WTC11 (cell line): ENCODE measurements at regions not wholly inside any gene's neighbourhood (a gene's known extent, or its start where the extent isn't known, plus 50 kb on each side); places are given as distances from the start of the nearest gene placed in this dataset.

Experiments used
- ATAC-seq: fragments of 200-7000 bp; cut with Tn5 transposase; 2 replicates; pipeline ENCODE4 v1.10.0; 2021; ENCODE audit warnings: mild to moderate bottlenecking, moderate library complexity
- CTCF ChIA-PET: fragments of 300-600 bp; sonication (Branson Sonifier 250); formaldehyde crosslinking; loops from one replicate; lab custom pipeline; 2021; ENCODE audit warnings: antibody characterized with exemption; lab: Charles Lee
- POLR2A ChIA-PET: fragments of 350-600 bp; sonication (Branson Sonifier 250); formaldehyde crosslinking; loops from one replicate; lab custom pipeline; 2021; ENCODE audit warnings: antibody characterized with exemption; lab: Charles Lee
- DNase-seq: peaks from one replicate; pipeline ENCODE4 v3.0.0; 2021; ENCODE audit warnings: low spot score
- H3K27ac Mint-ChIP-seq: 2 replicates; pipeline ENCODE4 v1.8.0; 2021; ENCODE audit warnings: mixed read lengths
- H3K27me3 Mint-ChIP-seq: 2 replicates; pipeline ENCODE4 v1.8.0; 2021; ENCODE audit warnings: low read depth, mild to moderate bottlenecking, moderate library complexity, mixed read lengths
- H3K36me3 Mint-ChIP-seq: 2 replicates; pipeline ENCODE4 v1.8.0; 2021; ENCODE audit warnings: mixed read lengths
- H3K4me1 Mint-ChIP-seq: 2 replicates; pipeline ENCODE4 v1.8.0; 2022; ENCODE audit warnings: mixed read lengths
- H3K4me3 Mint-ChIP-seq: 2 replicates; pipeline ENCODE4 v1.8.0; 2021; ENCODE audit warnings: mild to moderate bottlenecking, moderate library complexity, mixed read lengths
- H3K9me3 Mint-ChIP-seq: 2 replicates; pipeline ENCODE4 v1.8.0; 2021; ENCODE audit warnings: mixed read lengths
- AFF4 ChIP-seq: sonication (generic); formaldehyde crosslinking; IDR thresholded peaks from 2 replicates; pipeline ENCODE4 v1.8.1; 2023; ENCODE audit warnings: mild to moderate bottlenecking, missing genetic modification reagents, borderline replicate concordance
- ARID4B ChIP-seq: sonication (generic); formaldehyde crosslinking; IDR thresholded peaks from 2 replicates; pipeline ENCODE4 v1.8.0; 2023; ENCODE audit warnings: missing genetic modification reagents, mild to moderate bottlenecking, borderline replicate concordance
- CDX4 ChIP-seq: fragments of 250-450 bp; sonication (Bioruptor Pico); IDR thresholded peaks from 2 replicates; pipeline ENCODE4 v1.9.0; 2021; ENCODE audit warnings: moderate library complexity, mild to moderate bottlenecking, inconsistent platforms, borderline replicate concordance
- EMX1 ChIP-seq: fragments of 250-450 bp; sonication (Bioruptor Pico); IDR thresholded peaks from 2 replicates; pipeline ENCODE4 v1.8.0; 2021; ENCODE audit warnings: mild to moderate bottlenecking
- ERG ChIP-seq: fragments of 250-450 bp; sonication (Bioruptor Pico); IDR thresholded peaks from 2 replicates; pipeline ENCODE4 v1.8.0; 2021; ENCODE audit warnings: mild to moderate bottlenecking
- FOXJ3 ChIP-seq: sonication (generic); formaldehyde crosslinking; IDR thresholded peaks from 2 replicates; pipeline ENCODE4 v1.9.0; 2021; ENCODE audit warnings: missing genetic modification reagents, mild to moderate bottlenecking, borderline replicate concordance
- FOXP4 ChIP-seq: sonication (generic); formaldehyde crosslinking; IDR thresholded peaks from 2 replicates; pipeline ENCODE4 v1.8.0; 2022; ENCODE audit warnings: mild to moderate bottlenecking, missing genetic modification reagents
- GABPB1 ChIP-seq: sonication (generic); formaldehyde crosslinking; IDR thresholded peaks from 2 replicates; pipeline ENCODE4 v1.8.1; 2023; ENCODE audit warnings: mild to moderate bottlenecking, missing genetic modification reagents
- HMGA2 ChIP-seq: fragments of 250-450 bp; sonication (Bioruptor Pico); IDR thresholded peaks from 2 replicates; pipeline ENCODE4 v1.4.0; 2021; ENCODE audit warnings: mild to moderate bottlenecking, moderate library complexity
- IRF2 ChIP-seq: sonication (generic); formaldehyde crosslinking; IDR thresholded peaks from 2 replicates; pipeline ENCODE4 v1.8.0; 2022; ENCODE audit warnings: low read depth, missing genetic modification reagents, borderline replicate concordance
- JAZF1 ChIP-seq: fragments of 250-450 bp; sonication (Bioruptor Pico); IDR thresholded peaks from 2 replicates; pipeline ENCODE4 v1.9.0; 2021; ENCODE audit warnings: moderate library complexity, mild to moderate bottlenecking, inconsistent platforms
- MLX ChIP-seq: sonication (generic); formaldehyde crosslinking; IDR thresholded peaks from 2 replicates; pipeline ENCODE4 v1.8.1; 2023; ENCODE audit warnings: mild to moderate bottlenecking, missing genetic modification reagents, moderate library complexity
- MXD4 ChIP-seq: fragments of 250-450 bp; sonication (Bioruptor Pico); IDR thresholded peaks from 2 replicates; pipeline ENCODE4 v1.8.0; 2021; ENCODE audit warnings: mild to moderate bottlenecking, moderate library complexity, borderline replicate concordance
- MYBL2 ChIP-seq: sonication (generic); formaldehyde crosslinking; IDR thresholded peaks from 2 replicates; pipeline ENCODE4 v1.8.1; 2023; ENCODE audit warnings: mild to moderate bottlenecking, moderate library complexity, missing genetic modification reagents
- NFE2L1 ChIP-seq: sonication (generic); formaldehyde crosslinking; IDR thresholded peaks from 2 replicates; pipeline ENCODE4 v1.8.1; 2023; ENCODE audit warnings: missing genetic modification reagents
- NR2C2 ChIP-seq: sonication (generic); formaldehyde crosslinking; IDR thresholded peaks from 2 replicates; pipeline ENCODE4 v1.8.0; 2022; ENCODE audit warnings: mild to moderate bottlenecking, missing genetic modification reagents
- TP53 ChIP-seq: sonication (generic); formaldehyde crosslinking; IDR thresholded peaks from 2 replicates; pipeline ENCODE4 v1.8.1; 2023; ENCODE audit warnings: mild to moderate bottlenecking, missing genetic modification reagents
- ZBTB21 ChIP-seq: sonication (generic); formaldehyde crosslinking; IDR thresholded peaks from 2 replicates; pipeline ENCODE4 v1.8.1; 2023; ENCODE audit warnings: mild to moderate bottlenecking, missing genetic modification reagents, borderline replicate concordance
- ZNF121 ChIP-seq: sonication (generic); formaldehyde crosslinking; IDR thresholded peaks from 2 replicates; pipeline ENCODE4 v1.8.0; 2023; ENCODE audit warnings: missing genetic modification reagents
- ZNF512 ChIP-seq: sonication (generic); formaldehyde crosslinking; IDR thresholded peaks from 2 replicates; pipeline ENCODE4 v1.8.1; 2022; ENCODE audit warnings: missing genetic modification reagents, borderline replicate concordance

- H3K36me3 Mint-ChIP-seq: no peaks in the 10 kb centered on the region
- TF ChIP-seq JAZF1 (CRISPR knock-in tag) (no peak), FOXP4 (no peak), ZBTB21 (CRISPR knock-in tag) (no peak), ZNF121 (CRISPR knock-in tag) (no peak), TP53 (CRISPR knock-in tag) (no peak), GABPB1 (CRISPR knock-in tag) (no peak), ZNF512 (CRISPR knock-in tag) (no peak), CDX4 (CRISPR knock-in tag) (no peak), ARID4B (CRISPR knock-in tag) (no peak)
- H3K4me1 Mint-ChIP-seq: no peaks in the 10 kb centered on the region
- H3K27me3 Mint-ChIP-seq: no peaks in the 10 kb centered on the region
- H3K27ac Mint-ChIP-seq: no peak overlapping the region
- DNase-seq (no peak), ATAC-seq (no peak)
- ChIA-PET POLR2A (no interaction called here), CTCF (no interaction called here)
- no peak overlapping the region for H3K4me3 Mint-ChIP-seq
- no peaks in the 10 kb centered on the region for H3K9me3 Mint-ChIP-seq
Observed at GRCh38 chr15:53297828-53298227, 461.6 kb downstream of the WDR72 start.

GRCh38 chr15:53296603-53297002 lies 462.9 kb downstream of the WDR72 start:
- CTCF ChIA-PET: no interaction called here
- TF ChIP-seq MLX (CRISPR knock-in tag) (no peak), NR2C2 (no peak), IRF2 (CRISPR knock-in tag) (no peak), HMGA2 (CRISPR knock-in tag) (no peak), FOXJ3 (no peak), TP53 (CRISPR knock-in tag) (no peak), ERG (CRISPR knock-in tag) (no peak), MYBL2 (CRISPR knock-in tag) (no peak), MXD4 (no peak), NFE2L1 (CRISPR knock-in tag) (no peak), AFF4 (no peak), EMX1 (CRISPR knock-in tag) (no peak), ZBTB21 (CRISPR knock-in tag) (no peak)

More at GRCh38 chr15:53296603-53297002, 462.9 kb downstream of the WDR72 start:
- H3K27ac Mint-ChIP-seq: no peak overlapping the region
- POLR2A ChIA-PET: no interaction called here
- no peak overlapping the region for H3K4me3 Mint-ChIP-seq
- no peak for DNase-seq
- H3K9me3 Mint-ChIP-seq: no peaks in the 10 kb centered on the region
- no peaks in the 10 kb centered on the region for H3K36me3 Mint-ChIP-seq
- H3K4me1 Mint-ChIP-seq: no peaks in the 10 kb centered on the region
- ATAC-seq: no peak
- no peaks in the 10 kb centered on the region for H3K27me3 Mint-ChIP-seq
